NB4 (cell line): ENCODE measurements at regions not wholly inside any gene's neighbourhood (a gene's known extent, or its start where the extent isn't known, plus 50 kb on each side); places are given as distances from the start of the nearest gene placed in this dataset.

Experiments used
- DNase-seq: peaks from one replicate; pipeline ENCODE4 v3.0.0; 2010; ENCODE audit warnings: low read depth
- H3K4me3 ChIP-seq: one replicate; pipeline ENCODE4 v1.5.1; 2011; ENCODE audit warnings: mild to moderate bottlenecking, low read depth, low read length, moderate library complexity
- MYC ChIP-seq: IDR thresholded peaks from 2 replicates; pipeline ENCODE4 v1.6.1; 2011; ENCODE audit warnings: low read depth, low read length
- POLR2A ChIP-seq: IDR thresholded peaks from 2 replicates; pipeline ENCODE4 v1.6.1; 2011; ENCODE audit warnings: mild to moderate bottlenecking; ENCODE audit not compliant: insufficient read length; ENCODE audit errors: extremely low read depth
- TF ChIP-seq, protein P1 (sequence below): IDR thresholded peaks from one replicate; pipeline ENCODE4 v1.5.1; 2012; ENCODE audit warnings: low read depth, low read length
- TF ChIP-seq, protein P2 (sequence below): IDR thresholded peaks from 2 replicates; pipeline ENCODE4 v1.6.1; 2011; ENCODE audit warnings: low read depth, low read length

DNA sequence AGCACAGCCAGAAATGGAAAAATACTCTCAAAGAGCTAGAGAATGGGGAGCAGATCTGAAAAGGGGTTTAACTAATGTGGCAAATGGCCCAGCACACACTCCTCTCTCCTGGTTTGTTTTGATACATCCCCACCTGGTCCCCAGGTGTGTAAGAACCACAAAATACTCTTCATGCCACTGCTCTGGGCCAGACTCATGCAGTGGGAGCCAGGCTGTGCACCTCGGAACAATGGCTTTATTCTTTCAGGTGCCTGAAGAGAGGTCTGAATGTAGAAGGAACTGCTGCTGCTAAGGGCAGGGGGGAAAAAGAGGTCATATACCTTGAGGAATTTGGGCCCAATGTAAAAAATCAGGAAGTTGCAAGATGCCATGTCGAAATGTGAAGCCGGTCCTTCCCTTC lies 123.9 kb upstream of the ADAMTSL1 start:
- TF ChIP-seq, protein P1, sequence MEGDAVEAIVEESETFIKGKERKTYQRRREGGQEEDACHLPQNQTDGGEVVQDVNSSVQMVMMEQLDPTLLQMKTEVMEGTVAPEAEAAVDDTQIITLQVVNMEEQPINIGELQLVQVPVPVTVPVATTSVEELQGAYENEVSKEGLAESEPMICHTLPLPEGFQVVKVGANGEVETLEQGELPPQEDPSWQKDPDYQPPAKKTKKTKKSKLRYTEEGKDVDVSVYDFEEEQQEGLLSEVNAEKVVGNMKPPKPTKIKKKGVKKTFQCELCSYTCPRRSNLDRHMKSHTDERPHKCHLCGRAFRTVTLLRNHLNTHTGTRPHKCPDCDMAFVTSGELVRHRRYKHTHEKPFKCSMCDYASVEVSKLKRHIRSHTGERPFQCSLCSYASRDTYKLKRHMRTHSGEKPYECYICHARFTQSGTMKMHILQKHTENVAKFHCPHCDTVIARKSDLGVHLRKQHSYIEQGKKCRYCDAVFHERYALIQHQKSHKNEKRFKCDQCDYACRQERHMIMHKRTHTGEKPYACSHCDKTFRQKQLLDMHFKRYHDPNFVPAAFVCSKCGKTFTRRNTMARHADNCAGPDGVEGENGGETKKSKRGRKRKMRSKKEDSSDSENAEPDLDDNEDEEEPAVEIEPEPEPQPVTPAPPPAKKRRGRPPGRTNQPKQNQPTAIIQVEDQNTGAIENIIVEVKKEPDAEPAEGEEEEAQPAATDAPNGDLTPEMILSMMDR: no peak
- TF ChIP-seq MYC (no peak), POLR2A (no peak)
- TF ChIP-seq, protein P2, sequence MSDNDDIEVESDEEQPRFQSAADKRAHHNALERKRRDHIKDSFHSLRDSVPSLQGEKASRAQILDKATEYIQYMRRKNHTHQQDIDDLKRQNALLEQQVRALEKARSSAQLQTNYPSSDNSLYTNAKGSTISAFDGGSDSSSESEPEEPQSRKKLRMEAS: no peak
- H3K4me3 ChIP-seq: no peak overlapping the region
- no peak for DNase-seq

DNA sequence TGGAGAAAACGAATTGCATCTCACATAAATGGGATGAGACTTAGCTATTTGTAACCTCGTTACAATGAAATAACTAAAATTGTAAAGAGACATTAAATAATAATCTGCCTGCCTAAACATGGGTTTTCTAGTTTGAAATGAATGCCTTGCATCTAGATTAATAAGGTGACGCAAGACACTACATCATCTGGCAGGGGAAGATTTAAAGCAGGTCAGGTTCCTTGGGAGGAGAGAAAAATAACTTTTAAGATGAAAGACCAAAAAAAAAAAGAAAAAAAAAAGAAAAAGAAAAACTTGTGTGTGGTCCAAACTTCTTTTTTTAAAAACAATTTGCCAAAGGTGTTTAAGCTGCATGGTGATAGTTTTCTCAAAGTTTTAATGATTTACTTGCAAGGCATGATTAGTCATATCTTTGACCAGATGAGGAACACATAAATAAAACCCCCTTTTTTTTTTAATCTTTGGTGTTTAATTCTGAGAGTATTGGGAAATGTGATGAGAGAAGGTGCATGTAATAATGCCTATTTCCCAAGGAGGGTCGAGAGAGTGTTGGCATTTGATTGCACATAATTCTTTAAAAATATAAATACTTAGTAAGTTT lies 122.9 kb upstream of the ADAMTSL1 start:
- TF ChIP-seq MYC: no peak
- no peak for TF ChIP-seq POLR2A
- TF ChIP-seq, protein P2: no peak
- TF ChIP-seq, protein P1: no peak
- no peak for DNase-seq
- H3K4me3 ChIP-seq: no peak overlapping the region

DNA sequence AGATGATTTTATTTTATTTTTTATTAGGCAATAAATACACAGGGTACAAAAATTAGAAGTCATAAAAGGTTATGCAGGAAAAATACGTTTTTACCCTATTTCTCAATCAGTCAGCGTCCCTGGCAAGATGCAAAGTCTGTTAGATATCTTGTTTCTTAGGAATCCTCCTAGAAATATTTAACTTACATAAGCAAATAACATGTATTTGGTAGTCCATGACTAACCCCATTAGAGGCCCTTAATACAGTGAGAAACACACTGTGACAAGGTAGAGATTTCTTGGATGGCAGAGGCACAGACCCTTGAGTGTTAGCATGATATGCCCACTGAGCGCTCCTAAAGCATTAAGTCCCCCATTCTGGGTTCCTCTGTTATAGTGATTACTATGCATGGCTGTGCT lies 121.2 kb upstream of the ADAMTSL1 start:
- TF ChIP-seq POLR2A (no peak), MYC (no peak)
- TF ChIP-seq, protein P1: no peak
- TF ChIP-seq, protein P2: no peak
- DNase-seq: no peak
- no peak overlapping the region for H3K4me3 ChIP-seq

GRCh38 chr9:18353473-18353872 lies 120.5 kb upstream of the ADAMTSL1 start:
- TF ChIP-seq POLR2A: no peak
- TF ChIP-seq, protein P2: no peak
- TF ChIP-seq MYC: no peak
- TF ChIP-seq, protein P1: no peak
- H3K4me3 ChIP-seq: no peak overlapping the region
- DNase-seq: no peak

GRCh38 chr9:18357321-18357720 lies 116.6 kb upstream of the ADAMTSL1 start:
- DNase-seq: no peak
- no peak overlapping the region for H3K4me3 ChIP-seq
- TF ChIP-seq POLR2A (no peak), MYC (no peak)
- TF ChIP-seq, protein P1: no peak

DNA sequence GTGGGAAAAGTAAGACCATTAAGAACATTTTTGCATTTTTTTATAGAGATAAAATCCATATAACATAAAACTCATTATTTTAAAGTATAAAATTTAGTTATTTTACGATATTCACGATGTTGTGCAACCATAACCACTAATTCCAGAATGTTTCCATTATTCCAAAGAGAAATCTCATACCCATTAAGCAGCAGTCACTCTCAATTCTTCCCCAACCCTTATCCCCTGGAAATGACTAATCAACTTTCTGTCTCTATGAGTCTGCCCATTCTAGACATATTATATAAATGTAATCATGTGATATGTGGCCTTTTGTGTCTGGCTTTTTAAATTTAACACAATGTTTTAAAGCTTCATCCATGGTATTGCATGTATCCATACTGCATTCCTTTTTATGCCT lies 115.6 kb upstream of the ADAMTSL1 start:
- no peak overlapping the region for H3K4me3 ChIP-seq
- TF ChIP-seq, protein P2: no peak
- TF ChIP-seq POLR2A (no peak), MYC (no peak)
- TF ChIP-seq, protein P1: no peak

More for the DNA sequence above, 115.6 kb upstream of the ADAMTSL1 start:
- DNase-seq: no peak
